HepG2 (cell line): ENCODE measurements at regions not wholly inside any gene's neighbourhood (a gene's known extent, or its start where the extent isn't known, plus 50 kb on each side); places are given as distances from the start of the nearest gene placed in this dataset.

Experiments used
- ATAC-seq: fragments of 200-7000 bp; cut with Tn5 transposase; 3 replicates; pipeline ENCODE4 v1.9.1; 2020; ENCODE audit warnings: mild to moderate bottlenecking, moderate library complexity
- BruUV-seq: library from RNA; stranded (reverse); fragments of 400-500 nt; replicated peaks from 2 replicates; lab custom pipeline; 2021; lab: Mats Ljungman, UMichigan
- CTCF ChIA-PET: fragments of 300-600 bp; formaldehyde crosslinking; extraction: SDS; loops from one replicate; lab custom pipeline; 2021; ENCODE audit warnings: low total read pairs, inconsistent platforms, low intra/inter-chr PET ratio; lab: Yijun Ruan, JAX
- POLR2A ChIA-PET: fragments of 350-600 bp; sonication (Branson Sonifier 250); formaldehyde crosslinking; loops from one replicate; lab custom pipeline; 2020; ENCODE audit warnings: antibody characterized with exemption, inconsistent platforms; lab: Yijun Ruan, JAX
- DNase-seq: peaks from one replicate; pipeline ENCODE4 v3.0.0-alpha.2; 2015; ENCODE audit warnings: low spot score
- FAIRE-seq: peaks from 3 replicates; lab custom pipeline; 2011; peaks lifted over from hg19 to GRCh38; lab: Jason Lieb, UNC
- H2AFZ ChIP-seq: one replicate; pipeline ENCODE4 v1.6.1; 2011; ENCODE audit warnings: low read length, inconsistent platforms
- H3K27ac ChIP-seq: fragments of 300-600 bp; 3 replicates; pipeline ENCODE4 v1.8.0; 2011; ENCODE audit warnings: mixed run types, mild to moderate bottlenecking, mixed read lengths, low read length, inconsistent platforms; ENCODE audit not compliant: insufficient read depth; ENCODE audit errors: extremely low read length
- H3K27me3 ChIP-seq, 2 experiments: fragments of 200-600 bp in 1 of 2; 2 replicates in 1 of 2; 3 replicates in 1 of 2; pipeline versions ENCODE4 v1.6.0 to v1.8.0; 2011; ENCODE audit warnings: low read length in 2 of 2, mild to moderate bottlenecking in 2 of 2, moderate library complexity in 2 of 2, inconsistent platforms in 1 of 2; ENCODE audit not compliant: insufficient read depth in 2 of 2, control insufficient read depth in 1 of 2
- H3K36me3 ChIP-seq, 2 experiments: fragments of 200-600 bp in 1 of 2; replicated peaks in 1 of 2; 2 replicates in 1 of 2; 3 replicates in 1 of 2; pipeline versions ENCODE4 v1.5.1 to v1.8.0; 2011; ENCODE audit warnings: low read length in 2 of 2, inconsistent platforms in 1 of 2; ENCODE audit not compliant: insufficient read depth in 2 of 2, control insufficient read depth in 1 of 2
- H3K4me1 ChIP-seq: 2 replicates; pipeline ENCODE4 v1.5.1; 2012; ENCODE audit warnings: low read length, inconsistent platforms; ENCODE audit not compliant: insufficient read depth
- H3K4me2 ChIP-seq: 2 replicates; pipeline ENCODE4 v1.6.0; 2011; ENCODE audit warnings: low read depth, low read length, inconsistent platforms
- H3K4me3 ChIP-seq, 3 experiments: fragments of 200-600 bp in 1 of 3; sonication (generic), shearing (Covaris generic) in 1 of 3; replicated peaks in 1 of 3; 2 replicates each; pipeline ENCODE4 v1.5.1; 2011 to 2016; ENCODE audit warnings: low read length in 3 of 3, inconsistent platforms in 2 of 3, low read depth in 2 of 3, mild to moderate bottlenecking in 2 of 3, control low read depth in 1 of 3, mixed read lengths in 1 of 3; ENCODE audit not compliant: insufficient read depth in 1 of 3
- H3K79me2 ChIP-seq: one replicate; pipeline ENCODE4 v1.6.1; 2011; ENCODE audit warnings: low read length, inconsistent platforms; ENCODE audit not compliant: insufficient read depth
- H3K9ac ChIP-seq: 2 replicates; pipeline ENCODE4 v1.6.0; 2011; ENCODE audit warnings: mild to moderate bottlenecking, low read depth, low read length, inconsistent platforms; ENCODE audit not compliant: insufficient read depth
- H3K9me3 ChIP-seq: 2 replicates; pipeline ENCODE4 v1.5.1; 2012; ENCODE audit warnings: mild to moderate bottlenecking, low read length
- H4K20me1 ChIP-seq: 2 replicates; pipeline ENCODE4 v1.6.0; 2011; ENCODE audit warnings: inconsistent platforms, mild to moderate bottlenecking, low read length, moderate library complexity; ENCODE audit not compliant: insufficient read depth
- CSRNP1 ChIP-seq: sonication (generic); formaldehyde crosslinking; IDR thresholded peaks from 2 replicates; pipeline ENCODE4 v1.8.1; 2023; ENCODE audit warnings: mild to moderate bottlenecking, missing genetic modification reagents
- FOXM1 ChIP-seq: sonication (generic); formaldehyde crosslinking; IDR thresholded peaks from 2 replicates; pipeline ENCODE4 v1.5.0; 2020; ENCODE audit warnings: missing genetic modification reagents
- KAT2B ChIP-seq: fragments of 150-350 bp; IDR thresholded peaks from 2 replicates; pipeline ENCODE4 v1.6.1; 2014; ENCODE audit warnings: low read depth, low read length, borderline replicate concordance
- MXD4 ChIP-seq: IDR thresholded peaks from 2 replicates; pipeline ENCODE4 v1.6.1; 2016; ENCODE audit warnings: mild to moderate bottlenecking, missing biosample characterization, missing genetic modification reagents
- PAWR ChIP-seq: sonication (generic); formaldehyde crosslinking; IDR thresholded peaks from 2 replicates; pipeline ENCODE4 v1.4.0; 2020; ENCODE audit warnings: missing genetic modification reagents, mild to moderate bottlenecking, borderline replicate concordance
- ZNF10 ChIP-seq: sonication (generic); formaldehyde crosslinking; IDR thresholded peaks from 2 replicates; pipeline ENCODE4 v1.4.0; 2020; ENCODE audit warnings: mild to moderate bottlenecking, low read depth, missing genetic modification reagents, borderline replicate concordance
- ZNF17 ChIP-seq: sonication (generic); formaldehyde crosslinking; IDR thresholded peaks from 2 replicates; pipeline ENCODE4 v1.5.0; 2020; ENCODE audit warnings: mild to moderate bottlenecking, missing genetic modification reagents
- ZNF766 ChIP-seq: sonication (generic); formaldehyde crosslinking; IDR thresholded peaks from 2 replicates; pipeline ENCODE4 v1.5.0; 2020; ENCODE audit warnings: missing genetic modification reagents, borderline replicate concordance
- WGBS: methylation state at CpG from one replicate; pipeline ENCODE4 v1.1.6; 2017; ENCODE audit warnings: low lambda C conversion rate; 5-methylcytosine and 5-hydroxymethylcytosine counted together
- in situ Hi-C: cut with HindIII; loops from 2 replicates; pipeline ENCODE4 v1.10.0; 2017; ENCODE audit warnings: low pct_unique_long_range_greater_than_20kb; ENCODE audit not compliant: extremely low pct_ligation_motif_present
- intact Hi-C: fragments of 100-400 bp; cut with micrococcal nuclease; formaldehyde crosslinking; loops from one replicate; pipeline ENCODE4 v1.10.0; 2022; ENCODE audit not compliant: unreplicated experiment
- TF ChIP-seq, protein P1 (sequence below): sonication (generic); formaldehyde crosslinking; IDR thresholded peaks from 2 replicates; pipeline ENCODE4 v1.5.0; 2020; ENCODE audit warnings: mild to moderate bottlenecking, missing genetic modification reagents, borderline replicate concordance

DNA sequence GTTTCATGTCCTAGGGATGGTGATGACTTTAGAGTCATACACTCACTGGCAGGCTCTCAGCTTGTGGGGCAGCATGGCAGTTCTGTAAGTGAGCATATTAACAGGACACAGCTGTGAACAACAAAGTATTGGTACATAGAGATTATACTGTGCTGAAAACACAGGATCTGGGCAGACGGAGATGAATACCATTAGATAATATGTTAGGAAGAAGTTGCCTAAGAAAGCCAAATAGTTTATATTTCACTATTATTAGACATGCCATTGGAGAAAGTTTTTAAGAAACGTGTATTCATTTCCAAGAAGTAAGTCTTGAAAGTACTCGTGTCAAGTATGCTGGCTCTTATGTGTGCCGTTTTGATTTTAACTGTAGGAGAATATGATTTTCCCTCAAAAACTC, 274.5 kb downstream of the INHBA start:
- Histone ChIP-seq H3K79me2 (no peaks in the 10 kb centered on the region), H3K4me3 (no peak overlapping the region), H3K36me3 (no peaks in the 10 kb centered on the region), H4K20me1 (no peaks in the 10 kb centered on the region), H3K27ac (no peak overlapping the region), H3K4me2 (no peak overlapping the region), H3K9ac (no peak overlapping the region), H2AFZ (no peak overlapping the region), H3K4me1 (no peaks in the 10 kb centered on the region), H3K9me3 (peaks cover 32% of the 10 kb centered on the region; the same call in 1 of the 2 replicates), H3K27me3 (no peaks in the 10 kb centered on the region)
- intact Hi-C loops = no loop called here
- BruUV-seq = no TSS peak
- CTCF ChIA-PET = no interaction called here
- no peak for ATAC-seq
- 28% methylated on average over 4 of the region's 4 CpGs for WGBS
- no peak for DNase-seq
- FAIRE-seq = no peak
- POLR2A ChIA-PET = no interaction called here
- in situ Hi-C loops = no loop called here
- TF ChIP-seq KAT2B = no peak
- TF ChIP-seq ZNF766 (CRISPR knock-in tag) = no peak
- TF ChIP-seq PAWR (CRISPR knock-in tag) = no peak
- no peak for TF ChIP-seq CSRNP1
- TF ChIP-seq ZNF10 (CRISPR knock-in tag) = no peak
- no peak for TF ChIP-seq MXD4 (CRISPR knock-in tag)
- no peak for TF ChIP-seq FOXM1 (CRISPR knock-in tag)
- TF ChIP-seq ZNF17 (CRISPR knock-in tag) = no peak
- TF ChIP-seq, protein P1, sequence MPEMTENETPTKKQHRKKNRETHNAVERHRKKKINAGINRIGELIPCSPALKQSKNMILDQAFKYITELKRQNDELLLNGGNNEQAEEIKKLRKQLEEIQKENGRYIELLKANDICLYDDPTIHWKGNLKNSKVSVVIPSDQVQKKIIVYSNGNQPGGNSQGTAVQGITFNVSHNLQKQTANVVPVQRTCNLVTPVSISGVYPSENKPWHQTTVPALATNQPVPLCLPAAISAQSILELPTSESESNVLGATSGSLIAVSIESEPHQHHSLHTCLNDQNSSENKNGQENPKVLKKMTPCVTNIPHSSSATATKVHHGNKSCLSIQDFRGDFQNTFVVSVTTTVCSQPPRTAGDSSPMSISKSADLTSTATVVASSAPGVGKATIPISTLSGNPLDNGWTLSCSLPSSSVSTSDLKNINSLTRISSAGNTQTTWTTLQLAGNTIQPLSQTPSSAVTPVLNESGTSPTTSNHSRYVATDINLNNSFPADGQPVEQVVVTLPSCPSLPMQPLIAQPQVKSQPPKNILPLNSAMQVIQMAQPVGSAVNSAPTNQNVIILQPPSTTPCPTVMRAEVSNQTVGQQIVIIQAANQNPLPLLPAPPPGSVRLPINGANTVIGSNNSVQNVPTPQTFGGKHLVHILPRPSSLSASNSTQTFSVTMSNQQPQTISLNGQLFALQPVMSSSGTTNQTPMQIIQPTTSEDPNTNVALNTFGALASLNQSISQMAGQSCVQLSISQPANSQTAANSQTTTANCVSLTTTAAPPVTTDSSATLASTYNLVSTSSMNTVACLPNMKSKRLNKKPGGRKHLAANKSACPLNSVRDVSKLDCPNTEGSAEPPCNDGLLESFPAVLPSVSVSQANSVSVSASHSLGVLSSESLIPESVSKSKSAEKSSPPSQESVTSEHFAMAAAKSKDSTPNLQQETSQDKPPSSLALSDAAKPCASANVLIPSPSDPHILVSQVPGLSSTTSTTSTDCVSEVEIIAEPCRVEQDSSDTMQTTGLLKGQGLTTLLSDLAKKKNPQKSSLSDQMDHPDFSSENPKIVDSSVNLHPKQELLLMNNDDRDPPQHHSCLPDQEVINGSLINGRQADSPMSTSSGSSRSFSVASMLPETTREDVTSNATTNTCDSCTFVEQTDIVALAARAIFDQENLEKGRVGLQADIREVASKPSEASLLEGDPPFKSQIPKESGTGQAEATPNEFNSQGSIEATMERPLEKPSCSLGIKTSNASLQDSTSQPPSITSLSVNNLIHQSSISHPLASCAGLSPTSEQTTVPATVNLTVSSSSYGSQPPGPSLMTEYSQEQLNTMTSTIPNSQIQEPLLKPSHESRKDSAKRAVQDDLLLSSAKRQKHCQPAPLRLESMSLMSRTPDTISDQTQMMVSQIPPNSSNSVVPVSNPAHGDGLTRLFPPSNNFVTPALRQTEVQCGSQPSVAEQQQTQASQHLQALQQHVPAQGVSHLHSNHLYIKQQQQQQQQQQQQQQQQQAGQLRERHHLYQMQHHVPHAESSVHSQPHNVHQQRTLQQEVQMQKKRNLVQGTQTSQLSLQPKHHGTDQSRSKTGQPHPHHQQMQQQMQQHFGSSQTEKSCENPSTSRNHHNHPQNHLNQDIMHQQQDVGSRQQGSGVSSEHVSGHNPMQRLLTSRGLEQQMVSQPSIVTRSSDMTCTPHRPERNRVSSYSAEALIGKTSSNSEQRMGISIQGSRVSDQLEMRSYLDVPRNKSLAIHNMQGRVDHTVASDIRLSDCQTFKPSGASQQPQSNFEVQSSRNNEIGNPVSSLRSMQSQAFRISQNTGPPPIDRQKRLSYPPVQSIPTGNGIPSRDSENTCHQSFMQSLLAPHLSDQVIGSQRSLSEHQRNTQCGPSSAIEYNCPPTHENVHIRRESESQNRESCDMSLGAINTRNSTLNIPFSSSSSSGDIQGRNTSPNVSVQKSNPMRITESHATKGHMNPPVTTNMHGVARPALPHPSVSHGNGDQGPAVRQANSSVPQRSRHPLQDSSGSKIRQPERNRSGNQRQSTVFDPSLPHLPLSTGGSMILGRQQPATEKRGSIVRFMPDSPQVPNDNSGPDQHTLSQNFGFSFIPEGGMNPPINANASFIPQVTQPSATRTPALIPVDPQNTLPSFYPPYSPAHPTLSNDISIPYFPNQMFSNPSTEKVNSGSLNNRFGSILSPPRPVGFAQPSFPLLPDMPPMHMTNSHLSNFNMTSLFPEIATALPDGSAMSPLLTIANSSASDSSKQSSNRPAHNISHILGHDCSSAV (CRISPR knock-in tag) = no peak
